PC-9 (cell line): ENCODE measurements at regions not wholly inside any gene's neighbourhood (a gene's known extent, or its start where the extent isn't known, plus 50 kb on each side); places are given as distances from the start of the nearest gene placed in this dataset.

ENCODE experiments used
- CTCF ChIP-seq: fragments of 200-600 bp; sonication (generic); conservative IDR thresholded peaks from 2 replicates; pipeline ENCODE4 v1.6.1; 2017; ENCODE audit warnings: mixed run types, antibody characterized with exemption, mild to moderate bottlenecking, moderate library complexity
- EZH2 ChIP-seq: fragments of 200-600 bp; sonication (generic); IDR thresholded peaks from 2 replicates; pipeline ENCODE4 v1.8.0; 2017; ENCODE audit warnings: antibody characterized with exemption, low read depth

- TF ChIP-seq CTCF = no peak
- no peak for TF ChIP-seq EZH2
Observed at GRCh38 chr11:80686889-80687288, 1246.1 kb upstream of the TENM4 start.
